ENCODE measurements at regions not wholly inside any gene's neighbourhood (a gene's known extent, or its start where the extent isn't known, plus 50 kb on each side); places are given as distances from the start of the nearest gene placed in this dataset.

DNA sequence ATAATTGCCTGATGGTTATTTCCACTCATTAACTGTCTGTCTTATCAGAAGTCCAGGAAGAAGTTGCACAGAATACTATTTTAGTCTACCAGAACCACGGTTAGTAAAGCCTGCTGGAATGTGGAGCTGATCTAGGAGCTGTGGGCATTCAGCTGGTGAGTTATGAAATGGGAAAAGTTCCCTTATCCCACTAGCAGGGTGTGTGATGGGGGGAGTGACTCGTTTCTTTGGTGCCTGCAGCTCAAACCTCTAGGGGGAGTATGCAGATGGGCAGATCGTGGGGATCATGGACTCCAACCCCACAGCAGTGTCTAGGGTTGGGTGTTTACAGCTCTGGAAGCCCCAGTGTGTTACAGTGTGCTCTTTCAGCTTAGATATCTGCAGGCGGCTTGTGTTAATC lies 305.7 kb upstream of the BOD1L1 start:
- TF ChIP-seq, protein P1, sequence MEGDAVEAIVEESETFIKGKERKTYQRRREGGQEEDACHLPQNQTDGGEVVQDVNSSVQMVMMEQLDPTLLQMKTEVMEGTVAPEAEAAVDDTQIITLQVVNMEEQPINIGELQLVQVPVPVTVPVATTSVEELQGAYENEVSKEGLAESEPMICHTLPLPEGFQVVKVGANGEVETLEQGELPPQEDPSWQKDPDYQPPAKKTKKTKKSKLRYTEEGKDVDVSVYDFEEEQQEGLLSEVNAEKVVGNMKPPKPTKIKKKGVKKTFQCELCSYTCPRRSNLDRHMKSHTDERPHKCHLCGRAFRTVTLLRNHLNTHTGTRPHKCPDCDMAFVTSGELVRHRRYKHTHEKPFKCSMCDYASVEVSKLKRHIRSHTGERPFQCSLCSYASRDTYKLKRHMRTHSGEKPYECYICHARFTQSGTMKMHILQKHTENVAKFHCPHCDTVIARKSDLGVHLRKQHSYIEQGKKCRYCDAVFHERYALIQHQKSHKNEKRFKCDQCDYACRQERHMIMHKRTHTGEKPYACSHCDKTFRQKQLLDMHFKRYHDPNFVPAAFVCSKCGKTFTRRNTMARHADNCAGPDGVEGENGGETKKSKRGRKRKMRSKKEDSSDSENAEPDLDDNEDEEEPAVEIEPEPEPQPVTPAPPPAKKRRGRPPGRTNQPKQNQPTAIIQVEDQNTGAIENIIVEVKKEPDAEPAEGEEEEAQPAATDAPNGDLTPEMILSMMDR (IDR thresholded peaks at IDR 0.05): no peak
- TF ChIP-seq POLR2A (IDR thresholded peaks at IDR 0.05): no peak
